ENCODE measurements at regions not wholly inside any gene's neighbourhood (a gene's known extent, or its start where the extent isn't known, plus 50 kb on each side); places are given as distances from the start of the nearest gene placed in this dataset.

GRCh38 chr13:95378603-95379002 is 77.4 kb upstream of the ABCC4 start:
- no peak for TF ChIP-seq CTCF (conservative IDR thresholded peaks at IDR 0.05; ENCODE audit: low read length)
- TF ChIP-seq EZH2phosphoT487 (IDR thresholded peaks at IDR 0.05; ENCODE audit: borderline replicate concordance, low read depth, low read length): no peak
